Ishikawa (cell line): ENCODE measurements at regions not wholly inside any gene's neighbourhood (a gene's known extent, or its start where the extent isn't known, plus 50 kb on each side); places are given as distances from the start of the nearest gene placed in this dataset.

ENCODE experiments used
- CEBPB ChIP-seq: IDR thresholded peaks from 2 replicates; pipeline ENCODE4 v1.6.1; 2012
- CREB1 ChIP-seq: IDR thresholded peaks from 2 replicates; pipeline ENCODE4 v1.6.1; 2012; ENCODE audit warnings: low read depth
- EGR1 ChIP-seq: IDR thresholded peaks from 2 replicates; pipeline ENCODE4 v1.6.1; 2012
- EP300 ChIP-seq: IDR thresholded peaks from 2 replicates; pipeline ENCODE4 v1.6.1; 2012; ENCODE audit warnings: borderline replicate concordance
- FOXM1 ChIP-seq: IDR thresholded peaks from 2 replicates; pipeline ENCODE4 v1.6.1; 2012; ENCODE audit warnings: low read depth, borderline replicate concordance
- MAX ChIP-seq: IDR thresholded peaks from 2 replicates; pipeline ENCODE4 v1.6.1; 2012
- NFIC ChIP-seq: IDR thresholded peaks from 2 replicates; pipeline ENCODE4 v1.6.1; 2012
- RAD21 ChIP-seq: IDR thresholded peaks from 2 replicates; pipeline ENCODE4 v1.6.1; 2012; ENCODE audit warnings: low read depth
- TAF1 ChIP-seq: IDR thresholded peaks from 2 replicates; pipeline ENCODE4 v1.6.1; 2012; ENCODE audit warnings: low read depth, mild to moderate bottlenecking
- TCF12 ChIP-seq: IDR thresholded peaks from 2 replicates; pipeline ENCODE4 v1.6.1; 2012; ENCODE audit warnings: low read depth
- TEAD4 ChIP-seq: IDR thresholded peaks from 2 replicates; pipeline ENCODE4 v1.6.1; 2012
- USF1 ChIP-seq: IDR thresholded peaks from 2 replicates; pipeline ENCODE4 v1.6.1; 2012
- YY1 ChIP-seq: IDR thresholded peaks from 2 replicates; pipeline ENCODE4 v1.6.1; 2012; ENCODE audit warnings: low read depth
- ZBTB7A ChIP-seq: IDR thresholded peaks from 2 replicates; pipeline ENCODE4 v1.6.1; 2012; ENCODE audit warnings: low read depth
- TF ChIP-seq, protein P1 (sequence below): IDR thresholded peaks from 2 replicates; pipeline ENCODE4 v1.6.1; 2012; ENCODE audit warnings: low read depth, mild to moderate bottlenecking

DNA sequence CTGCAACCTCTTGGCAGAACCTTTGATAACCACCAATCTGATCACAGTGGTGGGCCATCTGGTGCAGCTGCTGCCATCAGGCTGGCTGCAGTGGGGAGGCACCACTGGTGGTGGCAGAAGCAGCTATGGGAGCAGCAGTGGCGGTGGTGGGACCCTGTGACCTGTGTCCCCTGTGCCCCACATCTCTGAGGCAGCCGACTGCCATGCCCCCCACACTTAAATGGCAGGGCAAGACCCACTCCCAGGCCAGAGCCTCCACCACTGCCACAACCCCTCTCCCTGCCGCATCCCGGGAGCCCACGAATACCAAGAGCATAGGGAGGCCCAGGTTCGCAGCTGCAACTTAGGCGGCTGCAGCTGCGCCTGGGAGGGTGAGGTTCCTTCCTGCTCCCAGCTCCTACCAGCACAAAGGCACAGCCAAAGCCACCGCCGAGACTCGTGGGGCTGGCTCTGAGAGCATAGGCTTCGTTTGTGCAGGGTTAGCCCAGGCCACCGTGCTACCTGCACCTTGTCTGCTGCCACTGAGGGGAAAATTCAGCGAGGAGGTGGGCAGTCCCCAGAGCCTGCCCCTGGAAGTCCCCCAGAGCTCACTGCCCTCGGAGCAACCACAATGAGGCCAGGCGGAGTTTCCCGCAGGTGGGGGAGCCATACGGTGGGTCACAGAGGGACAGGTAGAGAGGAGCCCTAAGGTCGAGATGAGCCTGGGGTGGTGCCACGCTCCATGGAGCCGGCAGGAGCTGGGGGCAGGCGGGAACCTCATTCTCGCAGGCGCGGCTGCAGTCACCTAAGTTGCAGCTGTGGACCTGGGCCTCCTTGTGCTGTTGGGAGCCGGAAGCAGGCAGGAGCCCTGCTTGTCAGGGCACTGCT, 518.7 kb downstream of the RWDD3 start:
- no peak for TF ChIP-seq TEAD4
- no peak for TF ChIP-seq YY1
- TF ChIP-seq CREB1, result no peak
- TF ChIP-seq NFIC, result no peak
- no peak for TF ChIP-seq CEBPB
- no peak for TF ChIP-seq MAX
- no peak for TF ChIP-seq FOXM1
- no peak for TF ChIP-seq TCF12
- no peak for TF ChIP-seq TAF1
- no peak for TF ChIP-seq EP300
- TF ChIP-seq RAD21, result no peak
- TF ChIP-seq, protein P1, sequence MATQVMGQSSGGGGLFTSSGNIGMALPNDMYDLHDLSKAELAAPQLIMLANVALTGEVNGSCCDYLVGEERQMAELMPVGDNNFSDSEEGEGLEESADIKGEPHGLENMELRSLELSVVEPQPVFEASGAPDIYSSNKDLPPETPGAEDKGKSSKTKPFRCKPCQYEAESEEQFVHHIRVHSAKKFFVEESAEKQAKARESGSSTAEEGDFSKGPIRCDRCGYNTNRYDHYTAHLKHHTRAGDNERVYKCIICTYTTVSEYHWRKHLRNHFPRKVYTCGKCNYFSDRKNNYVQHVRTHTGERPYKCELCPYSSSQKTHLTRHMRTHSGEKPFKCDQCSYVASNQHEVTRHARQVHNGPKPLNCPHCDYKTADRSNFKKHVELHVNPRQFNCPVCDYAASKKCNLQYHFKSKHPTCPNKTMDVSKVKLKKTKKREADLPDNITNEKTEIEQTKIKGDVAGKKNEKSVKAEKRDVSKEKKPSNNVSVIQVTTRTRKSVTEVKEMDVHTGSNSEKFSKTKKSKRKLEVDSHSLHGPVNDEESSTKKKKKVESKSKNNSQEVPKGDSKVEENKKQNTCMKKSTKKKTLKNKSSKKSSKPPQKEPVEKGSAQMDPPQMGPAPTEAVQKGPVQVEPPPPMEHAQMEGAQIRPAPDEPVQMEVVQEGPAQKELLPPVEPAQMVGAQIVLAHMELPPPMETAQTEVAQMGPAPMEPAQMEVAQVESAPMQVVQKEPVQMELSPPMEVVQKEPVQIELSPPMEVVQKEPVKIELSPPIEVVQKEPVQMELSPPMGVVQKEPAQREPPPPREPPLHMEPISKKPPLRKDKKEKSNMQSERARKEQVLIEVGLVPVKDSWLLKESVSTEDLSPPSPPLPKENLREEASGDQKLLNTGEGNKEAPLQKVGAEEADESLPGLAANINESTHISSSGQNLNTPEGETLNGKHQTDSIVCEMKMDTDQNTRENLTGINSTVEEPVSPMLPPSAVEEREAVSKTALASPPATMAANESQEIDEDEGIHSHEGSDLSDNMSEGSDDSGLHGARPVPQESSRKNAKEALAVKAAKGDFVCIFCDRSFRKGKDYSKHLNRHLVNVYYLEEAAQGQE, result no peak
- no peak for TF ChIP-seq USF1
- no peak for TF ChIP-seq EGR1
- TF ChIP-seq ZBTB7A, result no peak

DNA sequence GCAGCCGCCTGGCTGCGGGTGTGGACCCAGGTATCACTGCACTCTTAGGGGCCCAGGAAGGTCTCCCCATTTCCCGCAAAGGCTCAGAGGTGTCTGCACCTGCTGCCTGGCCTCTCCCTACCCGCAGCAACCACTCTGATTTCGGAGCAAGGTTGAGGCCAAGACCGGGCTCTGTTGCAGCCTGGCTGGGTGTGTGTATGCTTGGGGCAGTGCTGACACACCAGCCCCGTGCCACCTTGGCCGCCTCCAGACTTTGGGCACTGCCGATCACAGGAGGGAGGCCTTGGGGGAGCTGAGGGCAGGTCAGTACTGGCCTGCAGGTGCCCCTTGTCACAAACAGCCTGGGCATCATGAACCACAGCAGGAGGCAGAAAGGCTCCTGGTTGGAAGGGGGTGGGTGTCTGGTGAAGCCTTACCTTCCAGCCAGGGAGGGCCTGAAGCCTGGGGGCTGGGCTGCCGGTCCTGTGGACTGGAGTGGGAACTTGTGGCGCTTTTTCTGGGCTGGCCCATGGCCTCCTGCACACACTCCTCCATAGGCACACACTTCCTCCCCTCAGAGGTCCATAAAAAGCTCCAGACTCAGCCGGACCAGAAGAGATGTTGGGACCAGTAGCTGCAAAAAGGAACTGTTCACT, 519.5 kb downstream of the RWDD3 start:
- no peak for TF ChIP-seq USF1
- TF ChIP-seq NFIC, result no peak
- no peak for TF ChIP-seq FOXM1
- no peak for TF ChIP-seq ZBTB7A
- no peak for TF ChIP-seq EGR1
- TF ChIP-seq, protein P1, result no peak

DNA sequence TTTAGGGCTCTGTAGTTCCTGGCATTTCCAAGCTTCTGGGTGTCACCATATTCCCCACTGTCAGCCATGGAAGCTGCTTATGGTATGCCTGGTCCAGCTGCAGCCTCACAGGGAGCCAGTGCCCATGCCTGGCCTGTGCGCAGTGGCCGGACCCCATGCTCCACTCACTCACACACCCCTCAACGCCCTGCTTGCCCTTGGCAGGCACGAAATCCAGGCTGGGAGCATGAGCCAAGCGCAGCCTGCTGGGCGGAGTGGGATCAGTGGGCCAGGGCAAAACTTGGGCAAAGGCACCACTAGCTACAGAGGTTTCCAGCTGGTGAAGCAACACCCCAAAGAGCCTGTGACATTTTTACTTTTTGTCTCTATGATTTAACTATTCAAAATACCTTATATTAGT, 520.4 kb downstream of the RWDD3 start:
- no peak for TF ChIP-seq FOXM1
- no peak for TF ChIP-seq ZBTB7A
- no peak for TF ChIP-seq RAD21
- TF ChIP-seq NFIC, result no peak
- no peak for TF ChIP-seq YY1

- TF ChIP-seq RAD21 (no peak), ZBTB7A (no peak), EP300 (no peak), FOXM1 (no peak), USF1 (no peak), NFIC (no peak), CREB1 (no peak), EGR1 (no peak), TEAD4 (no peak), YY1 (no peak), CEBPB (no peak), TCF12 (no peak)
- TF ChIP-seq, protein P1, result no peak
Observed at GRCh38 chr1:95766036-95766435, 532.0 kb downstream of the RWDD3 start.
